Neural cell (in vitro differentiated cells): ENCODE measurements at regions not wholly inside any gene's neighbourhood (a gene's known extent, or its start where the extent isn't known, plus 50 kb on each side); places are given as distances from the start of the nearest gene placed in this dataset.

Experiments used
- H2AFZ ChIP-seq: fragments of 200-600, 300-800 bp; sonication (generic), shearing (Covaris generic); 2 replicates; pipeline ENCODE4 v1.6.0; 2014; ENCODE audit warnings: low read depth, mild to moderate bottlenecking, antibody characterized with exemption, low read length, moderate library complexity
- H3F3A ChIP-seq: fragments of 200-600 bp; shearing (Covaris generic); 2 replicates; pipeline ENCODE4 v1.6.1; 2016; ENCODE audit warnings: mild to moderate bottlenecking, moderate library complexity, mixed read lengths, antibody characterized with exemption, low read length; ENCODE audit not compliant: insufficient read depth, poor library complexity, severe bottlenecking
- H3K27ac ChIP-seq: fragments of 200-600, 300-800 bp; sonication (generic), shearing (Covaris generic); 2 replicates; pipeline ENCODE4 v1.5.1; 2014; ENCODE audit warnings: mild to moderate bottlenecking, low read length, moderate library complexity
- H3K27me3 ChIP-seq: fragments of 300-800, 200-600 bp; sonication (generic), shearing (Covaris generic); 2 replicates; pipeline ENCODE4 v1.6.0; 2014; ENCODE audit warnings: mild to moderate bottlenecking, low read depth, low read length, moderate library complexity; ENCODE audit not compliant: insufficient read depth
- H3K36me3 ChIP-seq: fragments of 300-800, 200-600 bp; sonication (generic), shearing (Covaris generic); 2 replicates; pipeline ENCODE4 v1.5.1; 2014; ENCODE audit warnings: mild to moderate bottlenecking, antibody characterized with exemption, low read length, moderate library complexity; ENCODE audit not compliant: insufficient read depth
- H3K4me2 ChIP-seq: fragments of 300-800, 200-600 bp; sonication (generic), shearing (Covaris generic); 2 replicates; pipeline ENCODE4 v1.6.0; 2014; ENCODE audit warnings: mild to moderate bottlenecking, low read length
- H3K4me3 ChIP-seq: fragments of 300-800, 200-600 bp; sonication (generic), shearing (Covaris generic); 2 replicates; pipeline ENCODE4 v1.5.1; 2014; ENCODE audit warnings: mild to moderate bottlenecking, low read length, moderate library complexity
- H3K79me2 ChIP-seq: fragments of 200-600 bp; shearing (Covaris generic); replicated peaks from 2 replicates; pipeline ENCODE4 v1.6.0; 2014; ENCODE audit warnings: mild to moderate bottlenecking, low read length, moderate library complexity; ENCODE audit not compliant: insufficient read depth
- H3K9ac ChIP-seq: fragments of 300-800, 200-600 bp; sonication (generic), shearing (Covaris generic); 2 replicates; pipeline ENCODE4 v1.6.1; 2016; ENCODE audit warnings: mild to moderate bottlenecking, low read length, mixed read lengths
- H3K9me2 ChIP-seq: fragments of 200-600 bp; shearing (Covaris generic); 2 replicates; pipeline ENCODE4 v1.6.1; 2016; ENCODE audit warnings: mild to moderate bottlenecking, low read length, mixed read lengths; ENCODE audit not compliant: insufficient read depth
- H3K9me3 ChIP-seq: fragments of 200-600, 300-800 bp; sonication (generic), shearing (Covaris generic); 2 replicates; pipeline ENCODE4 v1.6.1; 2016; ENCODE audit warnings: mild to moderate bottlenecking, mixed run types, low read length, moderate library complexity, mixed read lengths
- H4K20me1 ChIP-seq: fragments of 200-600 bp; shearing (Covaris generic); 2 replicates; pipeline ENCODE4 v1.6.1; 2016; ENCODE audit warnings: mild to moderate bottlenecking, mixed run types; ENCODE audit not compliant: insufficient read depth
- EP300 ChIP-seq: fragments of 450-650 bp; conservative IDR thresholded peaks from 2 replicates; pipeline ENCODE4 v1.6.1; 2014; ENCODE audit warnings: antibody characterized with exemption, mild to moderate bottlenecking, moderate library complexity; ENCODE audit not compliant: poor library complexity, severe bottlenecking
- EZH2 ChIP-seq: fragments of 200-600, 300-800 bp; shearing (Covaris generic), sonication (generic); IDR thresholded peaks from 2 replicates; pipeline ENCODE4 v1.6.1; 2014; ENCODE audit warnings: antibody characterized with exemption, low read length, borderline replicate concordance, mild to moderate bottlenecking; ENCODE audit not compliant: insufficient read depth, poor library complexity, severe bottlenecking
- MXI1 ChIP-seq: fragments of 450-650 bp; conservative IDR thresholded peaks from 2 replicates; pipeline ENCODE4 v1.6.1; 2014; ENCODE audit warnings: antibody characterized with exemption, mild to moderate bottlenecking; ENCODE audit not compliant: poor library complexity, severe bottlenecking
- POLR2AphosphoS5 ChIP-seq: IDR thresholded peaks from 2 replicates; pipeline ENCODE4 v1.6.1; 2012
- RAD21 ChIP-seq: fragments of 450-650 bp; conservative IDR thresholded peaks from 2 replicates; pipeline ENCODE4 v1.6.1; 2014; ENCODE audit warnings: antibody characterized with exemption, mild to moderate bottlenecking, moderate library complexity
- SMC3 ChIP-seq: fragments of 450-650 bp; conservative IDR thresholded peaks from 2 replicates; pipeline ENCODE4 v1.6.1; 2014; ENCODE audit warnings: antibody characterized with exemption, mild to moderate bottlenecking, moderate library complexity; ENCODE audit not compliant: poor library complexity
- TAF1 ChIP-seq: IDR thresholded peaks from 2 replicates; pipeline ENCODE4 v1.6.1; 2012; ENCODE audit warnings: low read depth
- TF ChIP-seq, protein P1 (sequence below): IDR thresholded peaks from 2 replicates; pipeline ENCODE4 v1.6.1; 2012; ENCODE audit warnings: borderline replicate concordance
- TF ChIP-seq, protein P2 (sequence below): fragments of 450-650 bp; IDR thresholded peaks from 2 replicates; pipeline ENCODE4 v1.5.1; 2014; ENCODE audit warnings: antibody characterized with exemption, mild to moderate bottlenecking, moderate library complexity; ENCODE audit not compliant: poor library complexity, severe bottlenecking

DNA sequence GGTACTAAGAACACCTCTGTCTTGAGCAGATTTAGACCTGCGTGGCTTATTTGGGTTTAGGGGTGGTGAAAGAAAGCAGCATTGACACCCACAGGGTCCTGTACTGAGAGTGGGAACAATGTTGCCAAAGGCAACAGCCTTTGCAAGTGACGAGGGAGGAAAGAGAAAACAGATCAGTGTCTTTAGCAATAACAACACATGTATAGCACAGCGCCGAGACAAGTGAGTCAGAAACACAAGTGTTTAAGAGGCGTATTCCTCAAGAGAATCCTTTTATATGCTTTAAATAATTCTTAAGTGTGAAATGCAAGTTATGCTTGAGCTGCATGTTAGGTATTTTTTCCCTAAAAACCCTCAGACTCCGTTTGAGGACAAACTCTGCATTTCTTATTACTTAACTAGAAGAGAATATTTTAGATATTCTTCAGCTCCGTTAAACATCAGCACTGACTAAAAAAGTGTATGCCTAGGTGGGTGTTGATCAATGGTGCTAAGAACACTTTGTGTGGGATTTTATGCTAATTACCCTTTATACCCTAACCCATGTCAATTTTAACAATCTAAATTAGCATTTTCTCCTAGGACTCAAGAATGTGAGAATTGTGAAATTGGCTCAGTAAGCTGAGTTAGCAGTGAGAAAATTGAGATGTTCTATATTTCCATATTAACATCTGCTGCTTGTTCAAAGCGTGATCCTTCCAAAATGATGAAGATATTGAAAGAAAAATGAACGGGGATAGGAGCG, 1095.4 kb upstream of the CELF2 start:
- Histone ChIP-seq H3K79me2 (no peaks in the 10 kb centered on the region), H3K4me2 (no peak overlapping the region), H3K27ac (peak overlapping the region; percentile 6), H3K9me2 (no peaks in the 10 kb centered on the region), H3K4me3 (no peak overlapping the region), H3K9me3 (no peaks in the 10 kb centered on the region), H3K9ac (no peak overlapping the region), H3K27me3 (no peaks in the 10 kb centered on the region), H4K20me1 (no peaks in the 10 kb centered on the region), H2AFZ (no peak overlapping the region), H3F3A (no peaks in the 10 kb centered on the region), H3K36me3 (no peaks in the 10 kb centered on the region)
- TF ChIP-seq SMC3: no peak
- TF ChIP-seq TAF1: no peak
- TF ChIP-seq POLR2AphosphoS5: no peak
- no peak for TF ChIP-seq EZH2
- TF ChIP-seq, protein P1, sequence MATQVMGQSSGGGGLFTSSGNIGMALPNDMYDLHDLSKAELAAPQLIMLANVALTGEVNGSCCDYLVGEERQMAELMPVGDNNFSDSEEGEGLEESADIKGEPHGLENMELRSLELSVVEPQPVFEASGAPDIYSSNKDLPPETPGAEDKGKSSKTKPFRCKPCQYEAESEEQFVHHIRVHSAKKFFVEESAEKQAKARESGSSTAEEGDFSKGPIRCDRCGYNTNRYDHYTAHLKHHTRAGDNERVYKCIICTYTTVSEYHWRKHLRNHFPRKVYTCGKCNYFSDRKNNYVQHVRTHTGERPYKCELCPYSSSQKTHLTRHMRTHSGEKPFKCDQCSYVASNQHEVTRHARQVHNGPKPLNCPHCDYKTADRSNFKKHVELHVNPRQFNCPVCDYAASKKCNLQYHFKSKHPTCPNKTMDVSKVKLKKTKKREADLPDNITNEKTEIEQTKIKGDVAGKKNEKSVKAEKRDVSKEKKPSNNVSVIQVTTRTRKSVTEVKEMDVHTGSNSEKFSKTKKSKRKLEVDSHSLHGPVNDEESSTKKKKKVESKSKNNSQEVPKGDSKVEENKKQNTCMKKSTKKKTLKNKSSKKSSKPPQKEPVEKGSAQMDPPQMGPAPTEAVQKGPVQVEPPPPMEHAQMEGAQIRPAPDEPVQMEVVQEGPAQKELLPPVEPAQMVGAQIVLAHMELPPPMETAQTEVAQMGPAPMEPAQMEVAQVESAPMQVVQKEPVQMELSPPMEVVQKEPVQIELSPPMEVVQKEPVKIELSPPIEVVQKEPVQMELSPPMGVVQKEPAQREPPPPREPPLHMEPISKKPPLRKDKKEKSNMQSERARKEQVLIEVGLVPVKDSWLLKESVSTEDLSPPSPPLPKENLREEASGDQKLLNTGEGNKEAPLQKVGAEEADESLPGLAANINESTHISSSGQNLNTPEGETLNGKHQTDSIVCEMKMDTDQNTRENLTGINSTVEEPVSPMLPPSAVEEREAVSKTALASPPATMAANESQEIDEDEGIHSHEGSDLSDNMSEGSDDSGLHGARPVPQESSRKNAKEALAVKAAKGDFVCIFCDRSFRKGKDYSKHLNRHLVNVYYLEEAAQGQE: no peak
- no peak for TF ChIP-seq RAD21
- TF ChIP-seq MXI1: no peak
- TF ChIP-seq EP300: no peak
- TF ChIP-seq, protein P2, sequence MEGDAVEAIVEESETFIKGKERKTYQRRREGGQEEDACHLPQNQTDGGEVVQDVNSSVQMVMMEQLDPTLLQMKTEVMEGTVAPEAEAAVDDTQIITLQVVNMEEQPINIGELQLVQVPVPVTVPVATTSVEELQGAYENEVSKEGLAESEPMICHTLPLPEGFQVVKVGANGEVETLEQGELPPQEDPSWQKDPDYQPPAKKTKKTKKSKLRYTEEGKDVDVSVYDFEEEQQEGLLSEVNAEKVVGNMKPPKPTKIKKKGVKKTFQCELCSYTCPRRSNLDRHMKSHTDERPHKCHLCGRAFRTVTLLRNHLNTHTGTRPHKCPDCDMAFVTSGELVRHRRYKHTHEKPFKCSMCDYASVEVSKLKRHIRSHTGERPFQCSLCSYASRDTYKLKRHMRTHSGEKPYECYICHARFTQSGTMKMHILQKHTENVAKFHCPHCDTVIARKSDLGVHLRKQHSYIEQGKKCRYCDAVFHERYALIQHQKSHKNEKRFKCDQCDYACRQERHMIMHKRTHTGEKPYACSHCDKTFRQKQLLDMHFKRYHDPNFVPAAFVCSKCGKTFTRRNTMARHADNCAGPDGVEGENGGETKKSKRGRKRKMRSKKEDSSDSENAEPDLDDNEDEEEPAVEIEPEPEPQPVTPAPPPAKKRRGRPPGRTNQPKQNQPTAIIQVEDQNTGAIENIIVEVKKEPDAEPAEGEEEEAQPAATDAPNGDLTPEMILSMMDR: no peak

DNA sequence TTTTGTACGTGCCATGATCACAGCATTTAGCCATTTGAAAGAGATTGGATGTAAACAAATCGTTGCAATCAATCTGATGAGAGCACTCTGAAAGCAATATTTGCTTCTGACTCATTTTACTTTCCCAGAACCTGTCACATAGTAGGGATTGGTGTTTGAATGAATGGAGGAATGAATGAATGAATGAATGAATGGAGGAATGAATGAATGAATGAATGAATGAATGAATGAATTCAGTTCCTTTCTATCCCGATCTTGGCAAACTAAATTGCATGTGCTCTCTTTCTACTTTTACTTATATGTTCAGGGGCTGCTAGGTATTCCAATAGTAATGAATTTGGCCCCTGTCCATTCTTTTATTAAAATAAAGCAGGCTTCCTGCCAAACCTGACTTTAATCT, 1091.7 kb upstream of the CELF2 start:
- TF ChIP-seq TAF1 (no peak), SMC3 (no peak), EZH2 (no peak), MXI1 (no peak), POLR2AphosphoS5 (no peak), RAD21 (no peak), EP300 (no peak)
- TF ChIP-seq, protein P1: no peak
- TF ChIP-seq, protein P2: no peak
- H4K20me1 ChIP-seq: no peaks in the 10 kb centered on the region
- H3K4me2 ChIP-seq: no peak overlapping the region
- H3F3A ChIP-seq: no peaks in the 10 kb centered on the region
- H3K9ac ChIP-seq: no peak overlapping the region
- no peaks in the 10 kb centered on the region for H3K79me2 ChIP-seq
- H3K9me3 ChIP-seq: no peaks in the 10 kb centered on the region
- no peaks in the 10 kb centered on the region for H3K36me3 ChIP-seq
- H3K9me2 ChIP-seq: no peaks in the 10 kb centered on the region
- H2AFZ ChIP-seq: no peak overlapping the region
- no peaks in the 10 kb centered on the region for H3K27me3 ChIP-seq
- H3K27ac ChIP-seq: no peak overlapping the region
- no peak overlapping the region for H3K4me3 ChIP-seq
